ENCODE measurements at regions not wholly inside any gene's neighbourhood (a gene's known extent, or its start where the extent isn't known, plus 50 kb on each side); places are given as distances from the start of the nearest gene placed in this dataset.

DNA sequence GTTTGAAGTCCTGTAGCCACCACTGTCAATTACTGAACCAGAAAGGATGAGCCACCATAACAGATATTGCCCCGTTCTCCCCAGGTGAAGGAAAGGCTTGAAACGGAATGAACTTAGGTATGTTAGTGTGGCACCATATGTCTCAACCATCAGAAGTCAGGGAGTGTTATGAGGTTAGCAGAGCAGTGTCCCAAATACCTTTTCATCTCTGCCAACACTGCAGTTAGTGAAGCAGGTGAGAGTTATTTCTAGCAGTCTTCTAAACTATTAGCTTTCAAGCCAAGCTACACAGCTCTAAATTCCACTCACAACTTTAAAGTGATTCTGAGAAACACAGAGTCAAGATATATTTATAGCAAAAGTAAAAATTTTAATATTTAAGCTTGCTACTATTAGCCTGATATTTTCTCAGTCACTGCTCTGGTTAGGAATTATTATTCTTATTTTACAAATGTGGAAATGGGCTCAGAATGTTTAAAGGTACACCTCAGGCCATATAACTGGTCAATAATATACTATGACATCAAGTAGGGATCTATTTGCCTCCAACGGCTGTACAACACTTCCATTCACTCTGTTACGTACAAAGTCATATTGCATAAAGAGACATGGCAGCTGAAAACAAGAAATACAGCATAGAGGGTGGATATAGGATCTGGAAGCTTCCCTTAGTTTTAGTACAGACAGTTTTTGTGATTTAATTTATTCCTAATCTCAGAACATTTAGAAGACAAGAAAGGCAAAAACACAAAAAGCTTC lies 1527.1 kb upstream of the PRR20A start:
- WGBS, 5 donors = 69 to 86% (median 78%) methylated on average over 4 of the region's 4 CpGs
- H3K4me3 ChIP-seq = no peak overlapping the region
- H3K36me3 ChIP-seq = no peaks in the 10 kb centered on the region
- no peaks in the 10 kb centered on the region for H3K27me3 ChIP-seq
- TF ChIP-seq POLR2AphosphoS5 (IDR thresholded peaks at IDR 0.05) (no peak), EP300 (IDR thresholded peaks at IDR 0.05) (no peak), POLR2A (IDR thresholded peaks at IDR 0.05) (no peak)
- TF ChIP-seq, protein P1, sequence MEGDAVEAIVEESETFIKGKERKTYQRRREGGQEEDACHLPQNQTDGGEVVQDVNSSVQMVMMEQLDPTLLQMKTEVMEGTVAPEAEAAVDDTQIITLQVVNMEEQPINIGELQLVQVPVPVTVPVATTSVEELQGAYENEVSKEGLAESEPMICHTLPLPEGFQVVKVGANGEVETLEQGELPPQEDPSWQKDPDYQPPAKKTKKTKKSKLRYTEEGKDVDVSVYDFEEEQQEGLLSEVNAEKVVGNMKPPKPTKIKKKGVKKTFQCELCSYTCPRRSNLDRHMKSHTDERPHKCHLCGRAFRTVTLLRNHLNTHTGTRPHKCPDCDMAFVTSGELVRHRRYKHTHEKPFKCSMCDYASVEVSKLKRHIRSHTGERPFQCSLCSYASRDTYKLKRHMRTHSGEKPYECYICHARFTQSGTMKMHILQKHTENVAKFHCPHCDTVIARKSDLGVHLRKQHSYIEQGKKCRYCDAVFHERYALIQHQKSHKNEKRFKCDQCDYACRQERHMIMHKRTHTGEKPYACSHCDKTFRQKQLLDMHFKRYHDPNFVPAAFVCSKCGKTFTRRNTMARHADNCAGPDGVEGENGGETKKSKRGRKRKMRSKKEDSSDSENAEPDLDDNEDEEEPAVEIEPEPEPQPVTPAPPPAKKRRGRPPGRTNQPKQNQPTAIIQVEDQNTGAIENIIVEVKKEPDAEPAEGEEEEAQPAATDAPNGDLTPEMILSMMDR (IDR thresholded peaks at IDR 0.05) = no peak
- no peak overlapping the region for H3K27ac ChIP-seq
- no peaks in the 10 kb centered on the region for H3K9me3 ChIP-seq
- DNase-seq = no peak
- no peaks in the 10 kb centered on the region for H3K4me1 ChIP-seq
- intact Hi-C loops (cut with DNase I; ENCODE audit: low total_unique reads) = no loop called here

DNA sequence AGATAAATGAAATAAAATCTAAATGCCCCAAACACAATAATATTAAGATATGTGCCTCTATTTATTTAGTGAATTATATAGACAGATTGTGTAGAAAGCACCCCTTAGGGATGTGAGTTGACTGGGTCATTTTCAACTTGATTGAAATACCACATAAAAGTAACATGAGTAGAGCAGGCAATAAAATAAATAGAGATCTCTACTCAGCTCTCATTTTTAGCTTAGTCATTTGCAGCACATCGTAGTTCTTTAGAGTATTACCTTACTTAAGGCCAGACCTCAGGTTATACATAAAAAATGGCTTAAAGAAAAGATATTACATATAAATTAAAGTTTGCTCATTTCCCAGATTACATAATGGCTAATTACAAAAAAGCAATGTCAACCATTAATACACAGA lies 1525.6 kb upstream of the PRR20A start:
- Histone ChIP-seq H3K4me1 (no peaks in the 10 kb centered on the region), H3K4me3 (no peak overlapping the region), H3K36me3 (no peaks in the 10 kb centered on the region), H3K27me3 (no peaks in the 10 kb centered on the region), H3K27ac (no peak overlapping the region), H3K9me3 (no peaks in the 10 kb centered on the region)
- intact Hi-C loops (cut with DNase I; ENCODE audit: low total_unique reads) = no loop called here
- TF ChIP-seq EP300 (IDR thresholded peaks at IDR 0.05) (no peak), POLR2AphosphoS5 (IDR thresholded peaks at IDR 0.05) (no peak), POLR2A (IDR thresholded peaks at IDR 0.05) (no peak)
- TF ChIP-seq, protein P1 (IDR thresholded peaks at IDR 0.05) = no peak
- WGBS, 5 donors = 67 to 84% (median 74%) methylated on average over 1 of the region's 1 CpG
- no peak for DNase-seq

DNA sequence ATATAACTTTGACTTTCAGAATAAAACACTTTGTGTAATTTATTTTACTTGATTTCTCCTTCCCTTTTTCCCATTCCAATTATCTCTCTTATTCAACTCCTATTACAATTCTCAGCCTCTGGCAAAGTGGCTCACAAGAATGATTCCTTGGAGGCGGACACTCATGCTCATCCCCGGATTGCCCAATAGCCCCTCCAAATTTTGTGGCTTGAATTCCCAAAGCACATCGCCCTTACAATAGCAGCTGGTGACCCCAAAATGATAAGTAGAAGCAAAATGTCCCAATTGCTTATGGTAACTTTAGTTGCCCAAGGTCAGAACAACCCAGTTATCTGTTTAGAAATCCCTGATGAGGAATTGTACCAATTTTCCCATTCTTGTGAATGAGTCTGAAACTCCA lies 1523.5 kb upstream of the PRR20A start:
- Histone ChIP-seq H3K4me3 (no peak overlapping the region), H3K36me3 (no peaks in the 10 kb centered on the region), H3K9me3 (peaks cover 0 to under 1% (median 0%) of the 10 kb centered on the region in 4 donors), H3K27me3 (no peaks in the 10 kb centered on the region), H3K27ac (no peak overlapping the region), H3K4me1 (no peaks in the 10 kb centered on the region)
- DNase-seq = no peak
- intact Hi-C loops (cut with DNase I; ENCODE audit: low total_unique reads) = no loop called here
- no peak for TF ChIP-seq POLR2AphosphoS5 (IDR thresholded peaks at IDR 0.05)
- TF ChIP-seq EP300 (IDR thresholded peaks at IDR 0.05) = no peak
- TF ChIP-seq, protein P1 (IDR thresholded peaks at IDR 0.05) = no peak
- TF ChIP-seq POLR2A (IDR thresholded peaks at IDR 0.05) = no peak
- WGBS, 5 donors = 85 to 93% (median 91%) methylated on average over 3 of the region's 3 CpGs

DNA sequence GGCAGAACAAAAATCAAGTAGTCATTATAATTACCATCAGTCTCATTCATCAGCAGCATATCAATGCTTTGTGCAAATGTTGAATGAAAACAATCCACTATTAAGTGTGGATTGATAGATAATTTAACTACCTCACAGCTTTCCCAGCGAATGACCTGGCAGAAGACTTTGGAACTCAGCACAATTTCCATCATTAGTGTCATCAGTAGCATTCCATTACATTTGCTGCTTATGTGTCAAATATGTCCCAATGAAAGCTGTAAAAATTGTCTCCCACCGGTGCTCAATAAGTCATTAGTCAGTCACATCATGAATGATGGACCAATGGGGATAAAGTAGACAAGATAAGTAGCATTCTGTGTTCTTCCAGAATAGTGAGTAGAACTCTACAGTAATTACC lies 1513.5 kb upstream of the PRR20A start:
- Histone ChIP-seq H3K4me3 (no peak overlapping the region), H3K4me1 (no peaks in the 10 kb centered on the region), H3K27me3 (no peaks in the 10 kb centered on the region), H3K36me3 (no peaks in the 10 kb centered on the region), H3K27ac (no peak overlapping the region), H3K9me3 (peaks cover 4 to 39% (median 13%) of the 10 kb centered on the region in 4 donors)
- TF ChIP-seq EP300 (IDR thresholded peaks at IDR 0.05) = no peak
- TF ChIP-seq POLR2A (IDR thresholded peaks at IDR 0.05) = no peak
- TF ChIP-seq, protein P1 (IDR thresholded peaks at IDR 0.05) = no peak
- TF ChIP-seq POLR2AphosphoS5 (IDR thresholded peaks at IDR 0.05) = no peak
- DNase-seq = no peak
- intact Hi-C loops (cut with DNase I; ENCODE audit: low total_unique reads) = no loop called here
- WGBS, 5 donors = 67 to 79% (median 71%) methylated on average over 2 of the region's 2 CpGs

Data from stomach (tissue), 8 donors.